GM18861 (cell line): ENCODE measurements at regions not wholly inside any gene's neighbourhood (a gene's known extent, or its start where the extent isn't known, plus 50 kb on each side); places are given as distances from the start of the nearest gene placed in this dataset.
"Not testable (repeated sequence)": the region's sequence is repeated elsewhere in the genome, so short reads cannot be mapped to it uniquely, and the experiment has no call there.

Experiments
- ATAC-seq: cut with Tn5 transposase; IDR thresholded peaks from one replicate; pipeline ENCODE4 v1.9.1; 2021; ENCODE audit not compliant: unreplicated experiment

- no peak for ATAC-seq
These were observed 233.9 kb downstream of the ERMARD start for GRCh38 chr6:169985121-169986015.

- no peak for ATAC-seq
These were observed 233.0 kb downstream of the ERMARD start for GRCh38 chr6:169984181-169985120.

- no peak for ATAC-seq
These were observed 232.2 kb downstream of the ERMARD start for GRCh38 chr6:169983651-169984050.

GRCh38 chr6:169982461-169983386 is 231.3 kb downstream of the ERMARD start:
- no peak for ATAC-seq

GRCh38 chr6:169981969-169982368 is 230.5 kb downstream of the ERMARD start:
- ATAC-seq, result no peak

- ATAC-seq, result no peak
These were observed 230.1 kb downstream of the ERMARD start for GRCh38 chr6:169981568-169981967.

GRCh38 chr6:169980826-169981450 is 229.5 kb downstream of the ERMARD start:
- ATAC-seq, result no peak

- no peak for ATAC-seq
These were observed 228.5 kb downstream of the ERMARD start for GRCh38 chr6:169979873-169980432.

GRCh38 chr6:169978615-169979161 is 227.3 kb downstream of the ERMARD start:
- ATAC-seq, result no peak

- ATAC-seq, result no peak
These were observed 226.2 kb downstream of the ERMARD start for GRCh38 chr6:169977434-169978265.

GRCh38 chr6:169976301-169977081 is 225.1 kb downstream of the ERMARD start:
- no peak for ATAC-seq

GRCh38 chr6:169975701-169976100 is 224.3 kb downstream of the ERMARD start:
- ATAC-seq, result no peak

- no peak for ATAC-seq
These were observed 223.9 kb downstream of the ERMARD start for GRCh38 chr6:169975286-169975685.

GRCh38 chr6:169974663-169975062 is 223.2 kb downstream of the ERMARD start:
- ATAC-seq, result no peak

- not testable (repeated sequence) for ATAC-seq
These were observed 222.4 kb downstream of the ERMARD start for GRCh38 chr6:169973588-169974467.

- ATAC-seq, result no peak
These were observed 221.3 kb downstream of the ERMARD start for GRCh38 chr6:169972736-169973135.

- ATAC-seq, result no peak
These were observed 220.8 kb downstream of the ERMARD start for GRCh38 chr6:169972101-169972651.
